GM12865 (cell line): ENCODE measurements at regions not wholly inside any gene's neighbourhood (a gene's known extent, or its start where the extent isn't known, plus 50 kb on each side); places are given as distances from the start of the nearest gene placed in this dataset.

Source experiments
- DNase-seq: peaks from one replicate; pipeline ENCODE4 v3.0.0; 2010; ENCODE audit warnings: low read depth
- H3K4me3 ChIP-seq: 2 replicates; pipeline ENCODE4 v1.5.1; 2011; ENCODE audit warnings: mild to moderate bottlenecking, low read depth, low read length, control low read depth
- CTCF ChIP-seq: IDR thresholded peaks from 2 replicates; pipeline ENCODE4 v1.5.1; 2011; ENCODE audit warnings: low read length, control low read depth, low read depth, inconsistent platforms; ENCODE audit not compliant: insufficient read depth; ENCODE audit errors: missing control alignments

GRCh38 chr2:71938108-71938507 lies 209.6 kb downstream of the CYP26B1 start:
- DNase-seq = no peak
- no peak for TF ChIP-seq CTCF
- H3K4me3 ChIP-seq = no peak overlapping the region

DNA sequence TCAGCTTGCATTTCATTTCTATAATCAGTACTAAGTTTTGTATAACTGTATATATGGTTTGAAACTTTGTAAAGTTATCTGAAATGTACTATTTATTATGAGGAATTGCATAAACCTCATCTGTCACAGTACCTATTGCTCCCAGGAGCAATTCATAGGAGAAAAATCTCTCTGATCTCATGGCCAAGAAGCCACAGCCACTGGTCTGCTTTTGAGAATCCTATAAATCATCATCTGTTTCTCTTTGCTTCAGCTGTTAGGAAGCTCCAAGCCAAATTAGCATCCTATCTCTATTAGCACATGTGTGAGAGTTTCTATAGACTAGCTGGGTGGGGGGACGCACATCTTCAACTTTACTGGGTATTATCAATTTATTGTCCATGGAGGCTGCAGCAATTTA lies 210.3 kb downstream of the CYP26B1 start:
- no peak for TF ChIP-seq CTCF
- DNase-seq = no peak
- no peak overlapping the region for H3K4me3 ChIP-seq

- DNase-seq = no peak
- no peak overlapping the region for H3K4me3 ChIP-seq
- TF ChIP-seq CTCF = no peak
Measured at GRCh38 chr2:71936076-71937030, 211.3 kb downstream of the CYP26B1 start.

DNA sequence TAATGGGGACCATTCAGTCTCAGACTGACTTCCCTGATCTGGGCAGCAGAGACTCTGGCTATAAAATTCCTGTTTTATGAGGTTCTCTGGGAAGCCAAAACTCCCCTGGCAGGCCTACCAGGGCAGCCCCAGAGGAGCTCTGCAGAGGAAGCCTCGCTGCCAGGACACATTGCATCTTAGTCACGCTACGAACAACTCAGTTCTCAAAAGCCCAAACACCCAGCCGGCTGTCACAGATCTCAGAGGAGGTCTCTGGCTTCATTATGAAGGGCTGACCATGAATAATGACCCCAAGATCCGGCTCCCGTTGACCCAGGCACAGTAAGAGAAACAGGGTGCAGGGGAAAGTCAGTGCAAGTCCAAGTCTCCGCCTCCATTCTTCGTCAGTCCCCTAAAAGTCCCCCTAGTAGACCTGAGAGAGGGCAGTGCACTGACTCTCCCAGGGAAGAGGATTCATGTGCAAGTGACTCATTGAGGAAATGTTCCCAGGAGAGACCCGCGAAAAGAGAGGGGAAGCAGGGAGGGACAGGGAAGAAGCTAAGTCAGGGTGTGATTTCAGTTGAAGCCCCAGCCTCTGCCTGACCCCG lies 212.3 kb downstream of the CYP26B1 start:
- TF ChIP-seq CTCF = no peak
- no peak overlapping the region for H3K4me3 ChIP-seq
- DNase-seq = no peak

GRCh38 chr2:71934595-71935261 lies 212.9 kb downstream of the CYP26B1 start:
- H3K4me3 ChIP-seq = no peak overlapping the region
- DNase-seq = no peak
- no peak for TF ChIP-seq CTCF

GRCh38 chr2:71934320-71934593 lies 213.4 kb downstream of the CYP26B1 start:
- H3K4me3 ChIP-seq = no peak overlapping the region
- TF ChIP-seq CTCF = no peak
- no peak for DNase-seq
